Activated CD4-positive, alpha-beta T cell treated with anti-CD3 and anti-CD28 coated beads, Interleukin-2, amount 50 U/mL, for 1 hour (primary cell): ENCODE measurements at regions not wholly inside any gene's neighbourhood (a gene's known extent, or its start where the extent isn't known, plus 50 kb on each side); places are given as distances from the start of the nearest gene placed in this dataset.

Experiments
- DNase-seq: peaks from one replicate; pipeline ENCODE4 v3.0.0-alpha.2; 2020

GRCh38 chr14:96986256-96987085 lies 189.3 kb downstream of the VRK1 start:
- DNase-seq = no peak

DNA sequence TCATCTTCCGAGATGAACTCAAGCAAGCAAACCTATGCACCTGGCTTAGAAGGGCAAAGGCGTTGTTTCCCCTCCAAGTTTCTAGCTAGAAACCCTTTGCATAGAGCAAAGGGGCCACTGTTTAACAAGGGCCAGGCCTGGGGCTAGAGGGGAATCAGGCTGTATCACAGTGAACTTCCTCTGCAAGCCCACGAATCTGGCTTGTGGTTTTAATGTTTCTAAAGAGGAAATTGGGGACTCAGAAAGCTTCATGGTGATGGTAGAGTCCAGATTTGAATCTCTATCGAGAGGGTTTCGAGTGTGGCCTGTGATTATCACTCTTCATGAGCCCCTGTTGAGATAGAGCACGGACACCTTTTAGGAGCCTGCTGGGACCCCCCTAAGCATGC lies 189.9 kb downstream of the VRK1 start:
- DNase-seq = no peak

- no peak for DNase-seq
Measured at GRCh38 chr14:96987771-96988170, 190.6 kb downstream of the VRK1 start.

GRCh38 chr14:96989306-96989705 lies 192.1 kb downstream of the VRK1 start:
- no peak for DNase-seq

- DNase-seq = no peak
Measured at GRCh38 chr14:96991226-96991625, 194.0 kb downstream of the VRK1 start.

GRCh38 chr14:96994999-96995398 lies 197.8 kb downstream of the VRK1 start:
- no peak for DNase-seq

GRCh38 chr14:96997269-96997668 lies 200.1 kb downstream of the VRK1 start:
- DNase-seq = no peak

- DNase-seq = no peak
Measured at GRCh38 chr14:96997996-96998395, 200.8 kb downstream of the VRK1 start.

DNA sequence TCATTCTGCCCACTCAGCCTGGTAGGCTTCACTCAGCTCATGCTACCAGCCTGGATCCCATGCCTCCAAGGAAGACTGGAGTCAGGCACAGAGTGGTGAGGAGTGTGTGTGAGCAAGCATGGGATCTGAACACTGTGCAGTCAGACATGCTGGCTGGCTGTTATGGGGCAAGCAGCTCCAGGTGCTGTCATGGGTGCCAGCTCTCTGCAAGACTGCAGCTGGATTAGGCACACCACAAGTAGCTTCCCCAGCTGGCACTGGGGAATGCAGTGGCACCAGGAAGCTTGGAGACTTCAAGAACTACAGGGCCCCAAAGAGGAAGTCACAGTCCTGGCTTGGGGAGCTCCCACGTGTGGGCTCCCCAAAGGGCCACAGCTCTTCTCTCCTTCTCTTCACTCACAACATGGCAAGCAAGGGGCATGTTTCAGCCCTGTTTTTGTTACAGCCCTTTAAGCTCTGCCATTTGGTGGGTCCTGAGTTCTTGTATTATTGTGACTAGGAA lies 202.5 kb downstream of the VRK1 start:
- no peak for DNase-seq

DNA sequence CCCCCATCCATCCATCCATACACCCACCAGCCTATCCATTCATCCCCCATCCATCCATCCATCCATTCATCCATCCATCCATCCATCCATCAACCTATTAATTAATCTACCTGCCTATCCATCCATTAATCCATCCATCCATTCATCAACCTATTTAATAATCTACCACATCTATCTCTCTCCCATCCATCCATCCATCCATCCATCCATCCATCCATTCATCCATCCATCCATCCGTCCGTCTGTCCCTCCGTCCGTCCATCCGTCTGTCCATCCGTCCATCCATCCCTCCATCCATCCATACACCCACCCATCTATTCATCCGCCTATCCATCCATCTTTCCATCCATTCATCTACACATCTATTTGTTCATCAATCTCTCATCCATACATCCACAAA lies 205.3 kb downstream of the VRK1 start:
- no peak for DNase-seq

GRCh38 chr14:97005934-97006333 lies 208.8 kb downstream of the VRK1 start:
- no peak for DNase-seq

- no peak for DNase-seq
Measured at GRCh38 chr14:97010491-97011160, 213.4 kb downstream of the VRK1 start.

DNA sequence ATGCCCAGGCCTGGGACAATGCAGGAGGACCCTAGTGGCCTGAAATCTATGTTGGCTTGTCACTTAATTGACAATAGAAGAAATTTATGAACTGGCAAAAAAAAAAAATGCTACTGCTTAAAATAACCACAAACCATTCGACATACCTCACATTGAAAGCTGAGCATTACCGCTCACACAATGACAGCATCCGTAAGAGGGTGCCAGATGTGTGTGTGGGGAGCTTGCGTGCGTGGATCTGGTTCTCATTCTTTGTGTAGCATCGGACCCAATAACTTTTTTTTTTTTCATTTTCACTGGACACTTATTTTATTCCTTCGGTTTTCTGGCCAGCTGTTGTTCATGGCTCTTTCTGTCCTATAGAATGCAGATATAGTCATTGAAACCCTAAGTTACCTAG lies 216.7 kb downstream of the VRK1 start:
- no peak for DNase-seq

DNA sequence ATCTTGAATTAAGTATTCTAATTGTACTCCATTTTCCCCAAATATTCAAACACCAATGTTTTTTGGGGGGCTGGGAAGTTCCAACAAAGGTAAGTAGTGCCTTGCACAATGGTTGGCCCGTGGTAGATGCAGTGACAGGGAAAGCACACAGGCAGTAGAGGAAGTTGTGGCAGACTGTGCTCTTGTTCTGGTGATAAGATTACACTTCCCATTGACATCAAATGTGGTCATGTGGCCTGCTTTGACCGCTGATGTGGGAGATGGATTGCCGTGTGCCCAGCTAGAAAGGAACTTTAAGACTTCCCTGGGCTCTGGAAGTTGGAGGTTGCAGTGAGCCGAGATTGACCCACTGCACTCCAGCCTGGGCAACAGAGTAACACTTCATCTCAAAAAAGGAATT lies 223.8 kb downstream of the VRK1 start:
- DNase-seq = no peak

GRCh38 chr14:97021571-97022168 lies 224.5 kb downstream of the VRK1 start:
- DNase-seq = no peak

- no peak for DNase-seq
Measured at GRCh38 chr14:97022741-97023140, 225.6 kb downstream of the VRK1 start.

GRCh38 chr14:97023871-97024270 lies 226.7 kb downstream of the VRK1 start:
- no peak for DNase-seq

- DNase-seq = no peak
Measured at GRCh38 chr14:97024300-97024699, 227.1 kb downstream of the VRK1 start.

- DNase-seq = no peak
Measured at GRCh38 chr14:97025722-97026121, 228.5 kb downstream of the VRK1 start.

DNA sequence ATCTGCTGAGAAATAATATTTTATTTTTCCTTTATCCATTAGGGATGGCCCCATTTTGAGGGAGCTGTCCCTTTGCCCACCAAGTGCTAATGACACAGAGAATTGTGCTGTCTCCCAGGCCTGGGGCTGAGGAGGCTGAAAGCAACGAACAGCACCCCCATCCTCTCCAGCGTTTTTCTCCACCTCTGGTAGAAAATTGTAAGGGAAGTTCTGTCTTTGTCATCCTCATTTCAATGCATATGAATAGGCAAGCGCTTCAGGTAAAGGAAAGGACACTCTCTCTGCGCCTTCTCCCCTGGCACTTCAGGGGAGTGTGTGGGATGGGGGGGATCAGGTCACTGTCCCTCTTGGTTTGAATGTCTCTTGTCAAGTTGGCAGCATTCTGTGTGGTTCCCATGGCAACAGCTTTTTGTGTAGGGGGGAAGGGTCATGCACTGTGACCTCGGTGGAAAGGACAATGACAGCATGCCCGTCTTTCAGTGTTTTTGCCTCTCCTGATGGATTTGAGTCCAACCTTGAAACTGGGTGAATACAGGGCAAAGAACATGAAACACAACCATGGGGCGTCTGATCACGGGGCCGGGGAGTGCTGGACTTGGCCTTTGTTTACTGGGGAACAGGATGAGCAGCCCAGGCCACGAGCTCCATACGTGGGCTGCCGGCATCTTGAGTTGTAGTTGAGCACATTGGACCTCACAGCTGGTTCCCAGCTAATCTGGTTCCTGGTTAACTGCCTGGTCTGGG lies 230.2 kb downstream of the VRK1 start:
- no peak for DNase-seq

GRCh38 chr14:97028382-97028781 lies 231.2 kb downstream of the VRK1 start:
- DNase-seq = no peak

DNA sequence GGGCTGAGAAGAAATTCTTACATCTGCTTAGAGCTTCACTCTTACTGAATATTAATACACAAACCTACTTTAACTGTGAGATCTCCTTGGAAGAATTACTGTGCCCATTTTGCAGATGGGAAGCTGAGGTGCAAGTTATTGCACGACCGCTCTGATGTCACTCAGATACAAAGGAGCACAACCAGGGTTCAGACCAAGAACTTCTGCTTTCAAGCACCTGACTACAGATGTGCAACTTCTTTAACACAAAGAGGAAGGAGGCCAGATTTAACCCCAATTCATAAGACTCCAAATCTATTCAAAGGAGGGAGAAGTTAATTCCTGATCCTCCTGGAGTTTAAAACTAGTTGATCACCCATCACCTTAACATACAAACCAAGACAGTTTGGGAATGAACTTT lies 232.6 kb downstream of the VRK1 start:
- DNase-seq = no peak

GRCh38 chr14:97031530-97031929 lies 234.3 kb downstream of the VRK1 start:
- DNase-seq = no peak
